Globus pallidus (tissue), 1 donor: ENCODE measurements at regions not wholly inside any gene's neighbourhood (a gene's known extent, or its start where the extent isn't known, plus 50 kb on each side); places are given as distances from the start of the nearest gene placed in this dataset.

Experiments
- DNase-seq: peaks from one replicate; pipeline ENCODE4 v3.0.0-alpha.2; 2015; ENCODE audit warnings: low spot score

DNA sequence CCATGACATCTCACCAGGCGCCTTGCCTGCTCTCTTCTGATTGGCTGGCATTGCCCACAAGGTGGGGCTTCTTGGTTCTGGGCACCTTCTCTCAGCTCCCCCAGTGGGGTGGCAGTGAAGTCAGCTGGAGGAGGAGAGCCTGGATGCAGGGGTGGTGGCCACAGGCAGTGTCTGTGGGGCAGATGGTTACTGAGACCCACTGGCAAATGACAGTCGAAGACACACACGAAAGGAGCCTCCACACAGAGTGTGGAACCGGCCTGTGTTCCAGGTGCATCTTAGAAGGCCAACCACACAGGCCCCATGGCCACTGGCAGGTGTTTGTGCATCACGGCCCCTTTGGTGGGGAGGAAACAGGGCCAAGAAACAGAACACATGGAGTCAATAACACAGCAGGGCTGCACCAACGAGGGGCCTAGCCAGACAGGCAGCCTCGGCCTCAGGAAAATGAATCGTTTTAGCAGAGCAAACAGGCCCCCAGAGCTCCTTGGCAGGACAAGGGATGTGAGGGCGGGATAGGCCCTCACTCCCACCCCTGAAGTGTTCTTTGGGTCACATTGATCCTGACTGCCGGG is 683.4 kb downstream of the TBC1D22A start:
- DNase-seq = no peak

DNA sequence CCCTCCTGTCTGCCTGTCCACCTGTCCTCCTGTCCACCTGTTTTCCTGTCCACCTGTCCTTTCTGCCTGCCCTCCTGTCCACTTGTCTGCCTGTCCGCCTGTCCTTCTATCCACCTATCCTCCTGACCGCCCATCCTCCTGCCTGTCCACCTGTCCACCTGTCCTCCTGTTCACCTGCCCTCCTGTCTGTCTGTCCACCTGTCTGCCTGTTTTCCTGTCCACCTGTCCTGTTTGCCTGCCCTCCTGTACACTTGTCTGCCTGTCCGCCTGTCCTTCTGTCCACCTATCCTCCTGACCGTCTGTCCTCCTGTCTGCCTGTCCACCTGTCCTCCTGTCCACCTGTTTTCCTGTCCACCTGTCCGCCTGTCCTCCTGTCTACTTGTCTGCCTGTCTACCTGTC is 682.8 kb downstream of the TBC1D22A start:
- no peak for DNase-seq

DNA sequence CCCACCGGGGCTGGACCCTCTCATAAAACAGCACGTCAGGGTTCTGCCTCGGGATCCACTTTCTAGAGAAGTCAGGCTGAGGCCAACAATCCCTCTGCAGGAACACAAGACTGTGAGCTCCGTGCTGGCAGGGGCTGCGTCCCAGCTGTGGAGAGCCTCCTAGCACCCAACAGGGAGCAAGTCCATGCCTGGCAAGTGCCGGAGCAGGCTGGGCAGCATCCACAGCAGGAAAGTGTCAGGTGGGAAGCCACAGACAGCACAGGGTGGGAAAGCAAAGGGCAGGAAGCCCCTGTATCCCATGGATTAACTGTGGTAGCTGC is 682.3 kb downstream of the TBC1D22A start:
- DNase-seq = no peak

DNA sequence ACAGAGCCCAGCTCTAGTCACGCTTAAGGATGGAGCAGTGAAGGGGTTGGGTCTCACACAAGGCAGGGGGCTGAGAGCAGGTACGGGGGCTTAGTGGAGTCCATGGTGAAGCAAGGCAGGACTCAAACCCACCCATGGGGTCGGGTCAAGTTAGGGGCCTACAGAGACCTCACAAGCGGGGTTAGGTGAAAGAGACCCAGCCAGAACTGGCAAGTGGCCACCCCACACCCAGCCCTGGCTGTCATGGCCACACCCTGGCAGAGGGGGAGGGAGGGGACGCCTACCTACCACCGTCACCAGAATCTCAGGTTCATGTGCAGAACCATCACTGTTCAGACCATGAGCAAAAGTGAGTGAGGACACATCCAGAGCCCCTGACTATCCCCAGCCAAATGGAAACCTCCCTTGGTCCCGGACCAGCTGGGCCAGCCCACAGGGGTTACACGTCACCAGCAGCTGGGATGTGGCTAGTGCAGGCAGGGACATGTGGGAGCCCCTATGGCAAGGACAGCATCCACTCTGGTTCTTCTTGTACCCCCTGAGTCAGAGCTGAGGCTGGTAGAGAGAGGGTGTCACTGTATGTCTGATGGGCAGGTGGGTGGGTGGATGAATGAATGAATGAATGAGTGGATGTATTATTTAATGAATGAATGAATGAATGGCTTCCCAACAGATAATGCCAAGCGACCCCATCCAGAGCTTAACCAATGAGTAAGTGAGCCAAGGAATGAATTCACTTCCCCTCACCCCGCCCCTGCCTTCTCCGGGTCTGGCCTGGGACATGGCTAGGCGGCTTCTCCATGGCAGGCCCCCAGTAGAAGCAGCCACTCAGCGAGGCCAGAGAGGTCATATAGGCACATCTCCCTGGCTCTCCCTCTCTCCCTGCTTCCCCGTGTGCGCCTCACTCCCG is 681.6 kb downstream of the TBC1D22A start:
- DNase-seq = no peak

DNA sequence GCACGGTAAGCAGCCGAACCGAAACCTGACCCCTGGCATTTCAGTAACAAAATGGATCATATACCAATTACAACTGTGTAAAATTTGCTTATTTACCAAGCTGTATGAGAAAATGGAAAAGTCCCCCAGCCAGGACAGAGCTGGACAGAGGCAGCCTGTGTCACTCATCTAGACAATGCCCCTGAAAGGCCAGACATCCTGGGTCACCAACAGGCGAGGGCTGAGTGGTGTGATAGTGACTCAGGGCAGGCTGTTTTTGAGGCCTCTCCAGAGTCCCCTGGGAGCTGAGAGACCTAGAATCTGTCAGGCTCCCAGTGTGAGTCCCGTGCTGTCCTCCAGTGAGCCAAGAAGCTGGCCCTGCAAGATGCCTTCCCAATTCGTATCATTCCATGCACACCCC is 680.4 kb downstream of the TBC1D22A start:
- DNase-seq = no peak

DNA sequence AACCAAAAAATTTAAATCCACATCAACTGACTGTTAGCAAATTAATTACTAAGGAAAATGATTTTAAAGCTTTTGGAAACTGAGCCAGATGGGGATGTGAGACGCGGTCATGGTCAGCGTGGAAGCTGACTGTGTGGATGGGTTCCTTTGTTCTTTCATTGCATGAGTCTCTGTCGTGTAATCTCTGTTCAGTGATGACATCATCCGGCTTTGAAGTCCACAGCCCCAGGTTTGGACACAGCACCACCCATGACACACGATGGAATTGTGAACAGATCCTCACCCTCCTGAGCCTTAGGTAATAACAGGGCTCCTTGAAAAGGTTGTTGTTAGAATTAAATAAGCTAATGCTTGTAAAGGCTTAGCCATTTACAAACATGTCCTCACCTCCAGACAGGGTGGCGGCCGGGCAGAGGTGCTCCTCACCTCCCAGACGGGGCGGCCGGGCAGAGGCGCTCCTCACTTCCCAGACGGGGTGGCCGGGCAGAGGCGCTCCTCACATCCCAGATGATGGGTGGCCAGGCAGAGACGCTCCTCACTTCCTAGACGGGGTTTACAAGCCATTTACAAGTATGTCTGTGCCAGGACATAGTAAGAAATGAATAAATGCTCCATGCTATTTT is 677.3 kb downstream of the TBC1D22A start:
- no peak for DNase-seq

DNA sequence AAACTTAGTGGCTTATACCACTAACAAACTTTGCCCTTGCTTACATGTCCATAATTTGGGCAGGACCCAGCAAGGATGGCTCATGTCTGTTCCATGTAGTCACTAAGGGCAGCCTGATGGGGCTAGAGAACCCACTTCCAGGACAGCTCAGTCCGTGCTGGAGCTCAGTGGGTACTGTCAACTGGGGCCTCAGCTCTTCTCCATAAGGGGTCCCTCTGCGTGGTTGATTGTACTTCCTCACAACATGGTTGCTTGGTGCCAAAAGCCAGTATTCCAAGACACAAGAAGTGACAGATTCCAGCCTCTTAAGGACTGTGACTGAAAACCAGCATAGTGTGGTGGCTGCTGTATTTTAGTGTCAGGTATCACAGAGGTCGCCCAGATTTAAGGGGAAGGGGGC is 675.2 kb downstream of the TBC1D22A start:
- DNase-seq = no peak

DNA sequence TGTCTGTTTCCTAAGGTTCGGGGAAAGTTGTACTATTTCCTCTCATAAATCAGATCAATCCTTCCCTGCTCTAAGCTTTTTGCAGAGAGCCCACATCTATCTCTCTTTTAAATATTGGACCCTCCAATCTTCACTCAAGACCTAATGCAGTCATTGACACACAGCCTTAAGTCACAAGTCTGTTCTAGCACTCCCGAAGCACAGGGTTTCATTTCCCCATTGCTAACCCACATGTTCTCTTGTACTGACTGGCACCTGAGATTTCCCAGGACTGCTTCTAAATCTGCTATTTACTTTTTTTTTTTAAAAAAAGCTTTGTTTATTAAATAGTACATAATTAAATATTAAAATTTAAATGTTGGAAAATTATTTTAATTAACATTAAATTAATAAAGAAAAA is 674.7 kb downstream of the TBC1D22A start:
- DNase-seq = no peak

DNA sequence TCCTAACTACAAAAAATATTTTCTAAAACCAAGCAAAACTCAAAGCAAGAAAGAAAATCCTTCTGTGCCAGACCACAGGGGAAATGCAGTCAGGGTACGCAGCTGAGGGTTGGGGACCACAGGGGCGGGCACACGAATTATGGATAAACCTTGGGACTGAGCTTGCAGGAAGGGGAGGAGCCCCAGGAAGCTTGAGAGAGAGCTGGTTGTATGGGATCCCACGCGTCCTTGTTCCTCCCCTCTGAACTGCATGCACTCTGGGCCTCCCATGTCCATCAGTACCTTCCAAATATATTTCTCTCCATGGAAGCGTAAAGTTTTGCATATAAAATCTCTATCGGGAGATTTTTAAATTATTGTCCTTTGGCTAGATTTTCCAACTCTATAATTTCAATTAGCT is 673.4 kb downstream of the TBC1D22A start:
- no peak for DNase-seq

DNA sequence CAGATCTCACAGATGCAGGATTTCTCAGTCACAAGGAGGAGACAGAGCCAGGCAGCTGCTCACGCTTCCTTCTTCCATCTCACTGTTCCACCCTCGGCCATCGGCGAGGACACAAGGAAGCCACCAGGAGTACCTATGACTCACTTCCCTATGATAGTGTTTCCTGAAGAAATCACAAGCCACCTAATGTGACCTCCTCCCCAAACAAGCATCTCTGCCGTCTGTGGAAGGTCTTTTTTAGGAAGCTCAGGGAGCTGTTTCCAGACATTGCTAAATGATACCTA is 672.7 kb downstream of the TBC1D22A start:
- no peak for DNase-seq

DNA sequence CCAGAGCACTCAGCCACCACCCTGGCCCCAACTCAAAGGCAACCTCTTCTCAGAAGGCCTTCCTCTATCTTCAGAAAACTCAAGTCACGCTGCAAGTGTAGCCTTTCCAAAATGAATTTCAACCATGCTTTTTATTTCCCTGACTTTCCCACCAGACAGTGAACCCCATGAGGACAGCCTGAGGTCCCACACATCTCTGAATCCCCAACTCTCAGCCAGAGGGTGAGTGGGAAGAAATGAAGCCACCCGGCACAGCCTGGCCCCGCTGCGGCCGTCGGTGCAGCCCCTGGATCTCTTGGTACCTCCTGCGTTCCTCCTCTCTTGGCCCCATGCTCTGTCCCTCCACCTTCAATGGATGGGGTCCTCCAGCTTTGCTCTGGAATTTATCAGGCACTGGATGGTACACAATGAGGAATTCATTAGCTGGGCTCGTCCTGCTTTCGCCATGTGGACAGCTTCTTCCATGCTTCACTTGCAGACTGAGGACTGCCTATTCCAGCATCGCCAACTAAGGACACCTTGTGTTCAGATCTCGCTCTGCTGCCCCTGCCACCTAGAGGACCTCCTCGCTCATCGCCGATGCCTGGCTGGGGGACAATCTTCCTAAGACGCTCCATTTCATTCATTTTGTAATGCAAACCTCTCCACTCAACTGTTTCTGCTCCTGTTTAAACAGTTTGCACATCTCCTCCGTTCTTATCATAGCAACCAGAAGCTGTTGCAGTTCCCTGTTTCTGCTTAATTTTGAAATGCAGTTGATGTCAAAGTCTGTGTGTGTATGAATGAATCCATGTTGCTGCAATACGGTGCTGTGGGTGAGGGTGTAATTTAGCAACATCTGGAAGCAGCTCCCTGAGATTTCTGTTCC is 672.1 kb downstream of the TBC1D22A start:
- no peak for DNase-seq

DNA sequence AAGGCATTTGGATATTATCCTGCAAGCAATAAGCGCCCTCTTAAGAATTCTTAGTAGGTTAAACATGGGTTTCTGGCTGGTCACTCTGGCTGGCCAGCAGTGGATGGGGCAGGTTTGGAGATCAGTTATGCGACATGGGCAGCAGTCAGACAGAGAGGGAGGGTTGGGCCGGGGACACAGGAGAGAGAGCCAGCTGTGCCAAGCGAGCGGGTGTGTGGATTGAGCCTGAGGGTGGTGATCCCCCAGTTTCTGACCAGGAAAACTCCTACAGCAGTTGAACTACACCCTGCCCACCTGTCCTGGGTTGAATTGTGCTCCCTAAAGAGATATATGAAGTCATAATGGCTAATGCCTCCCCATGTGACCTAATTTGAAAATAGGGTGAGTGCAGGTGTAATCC is 671.2 kb downstream of the TBC1D22A start:
- no peak for DNase-seq

DNA sequence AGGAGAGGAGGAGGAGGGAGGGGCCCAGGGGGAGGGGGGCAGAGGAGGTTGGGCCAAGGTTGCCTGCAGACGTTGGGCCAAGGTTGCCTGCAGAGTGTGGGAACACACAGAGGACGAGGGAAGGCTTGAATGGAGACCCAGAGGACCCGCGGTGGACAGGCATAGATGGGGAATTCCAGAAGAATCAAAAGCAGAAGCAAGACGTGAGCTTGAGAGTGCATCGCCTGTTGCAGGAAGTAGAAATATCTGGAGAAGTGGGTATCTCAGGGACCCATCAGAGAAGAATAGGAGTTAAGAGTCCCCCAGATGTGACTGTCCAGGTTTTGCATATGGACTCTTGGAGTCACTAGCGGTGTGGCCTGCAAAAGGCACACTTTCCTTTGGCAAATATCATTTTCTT is 670.2 kb downstream of the TBC1D22A start:
- DNase-seq = no peak

DNA sequence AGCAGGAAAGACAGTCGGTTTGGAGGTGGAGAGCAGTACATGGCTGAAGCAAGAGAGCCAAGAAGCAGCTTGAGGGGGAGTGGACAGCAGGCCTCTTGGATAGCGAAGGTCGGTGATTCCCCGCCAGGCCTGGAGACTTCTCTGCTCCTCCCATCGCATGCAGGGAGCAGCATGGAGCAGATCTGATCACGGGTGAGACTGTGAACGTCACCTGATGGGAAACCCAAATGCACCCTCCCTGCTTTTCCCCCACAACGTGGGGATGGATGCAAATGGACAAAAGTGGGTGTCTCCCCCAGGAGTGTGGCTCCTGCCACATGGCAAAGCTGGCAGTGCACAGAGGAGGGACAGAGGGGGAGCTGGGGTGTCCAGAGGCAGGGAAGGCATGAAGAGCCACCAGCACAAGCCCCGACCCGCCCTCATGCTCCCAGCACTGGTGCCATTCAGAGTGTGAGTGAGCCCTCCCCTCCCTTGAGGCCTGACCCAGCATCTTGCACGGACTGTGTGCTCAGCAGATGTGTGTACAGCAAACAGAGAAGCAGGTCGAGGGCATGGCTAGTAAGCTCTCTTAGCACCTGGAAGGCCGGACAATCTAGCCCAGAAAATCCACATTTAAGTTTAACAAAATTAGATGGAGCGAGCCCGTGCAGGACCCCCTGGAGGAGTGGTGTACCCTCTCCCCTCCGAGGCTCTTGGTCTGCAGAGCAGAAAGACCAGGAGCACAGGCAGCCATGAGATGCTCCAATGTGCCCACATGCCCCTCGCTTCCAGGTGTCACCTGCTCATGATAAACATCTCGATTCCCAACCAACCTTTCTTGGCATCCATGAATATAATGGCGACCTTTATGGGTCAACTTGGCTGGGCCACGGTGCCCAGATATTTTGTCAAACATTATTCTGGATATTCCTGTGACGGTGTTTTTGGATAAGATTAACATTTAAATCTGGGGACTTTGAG is 661.7 kb downstream of the TBC1D22A start:
- DNase-seq = no peak

DNA sequence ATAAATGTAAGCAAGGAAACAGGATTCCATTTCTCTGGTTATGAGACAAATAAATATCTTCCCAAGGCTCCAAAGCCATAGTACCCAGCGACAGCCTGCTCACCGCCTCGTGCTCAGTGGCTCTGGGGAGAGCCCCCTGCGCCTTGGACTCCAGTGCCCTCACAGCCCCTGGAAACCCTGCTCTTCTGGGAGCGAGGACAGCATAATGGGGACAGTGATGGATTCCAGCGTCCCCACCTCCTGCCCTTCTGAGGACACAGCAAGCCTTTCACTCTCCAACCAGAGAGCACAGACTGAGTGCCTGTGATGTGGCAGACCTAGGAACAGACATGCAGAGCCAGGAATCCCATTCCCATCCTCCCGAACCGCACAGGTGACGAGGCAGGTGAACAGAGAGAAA is 660.8 kb downstream of the TBC1D22A start:
- no peak for DNase-seq

DNA sequence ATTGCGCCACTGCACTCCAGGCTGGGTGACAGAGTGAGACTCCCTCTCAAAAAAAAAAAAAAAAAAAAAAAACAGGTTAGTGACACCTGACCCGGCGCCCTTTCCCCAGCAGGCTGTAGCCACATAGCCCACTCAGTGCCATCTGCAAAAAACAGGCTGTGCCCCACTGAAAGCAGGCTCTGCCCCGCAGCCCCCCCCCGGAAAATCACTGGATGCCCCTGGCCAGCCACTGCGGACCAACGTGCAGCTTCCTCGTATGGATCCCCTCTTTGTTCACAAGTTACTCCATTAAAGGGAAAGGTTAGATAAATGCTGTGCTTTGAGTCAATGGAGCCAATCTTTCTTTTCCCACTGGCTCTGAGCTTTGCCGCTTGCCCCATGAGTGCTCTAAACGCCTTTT is 660.3 kb downstream of the TBC1D22A start:
- DNase-seq = no peak

DNA sequence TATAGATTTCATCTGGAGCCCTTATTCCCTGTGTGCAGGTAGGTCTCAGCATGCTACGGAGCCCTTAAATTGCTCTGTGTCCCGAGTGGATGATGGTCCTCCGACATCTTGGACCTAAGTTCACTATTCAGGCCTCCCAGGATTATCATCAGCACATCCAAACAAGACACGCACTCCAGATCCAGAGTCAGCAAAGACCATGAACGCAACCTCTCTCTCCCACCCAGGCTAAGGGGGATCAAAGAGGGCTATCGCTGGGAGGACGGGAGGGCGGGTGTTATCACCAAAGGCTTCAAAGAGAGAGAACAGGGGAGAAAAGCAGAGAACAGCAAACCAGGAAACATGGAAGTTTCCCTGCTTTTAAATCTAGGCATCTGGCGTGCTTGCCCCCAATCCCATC is 659.4 kb downstream of the TBC1D22A start:
- no peak for DNase-seq

DNA sequence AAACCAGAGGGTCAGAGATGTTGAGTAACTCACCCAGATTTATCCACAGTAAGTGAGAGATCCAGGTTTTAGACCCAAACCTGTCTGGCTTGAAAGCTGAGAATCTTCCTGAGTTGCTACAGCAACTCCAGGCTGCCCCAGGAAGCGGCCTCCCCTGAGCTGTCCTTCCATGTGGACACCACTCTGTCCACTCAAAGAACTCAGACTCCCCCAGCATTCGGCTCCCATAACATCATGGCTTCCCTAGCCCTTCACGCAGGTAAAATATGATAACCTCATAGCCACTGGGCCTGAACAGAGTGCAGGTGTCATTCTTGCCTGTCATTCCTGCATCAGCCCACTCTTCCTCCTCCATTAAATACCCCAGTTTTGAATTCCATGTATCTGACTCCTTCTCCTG is 657.8 kb downstream of the TBC1D22A start:
- DNase-seq = no peak

DNA sequence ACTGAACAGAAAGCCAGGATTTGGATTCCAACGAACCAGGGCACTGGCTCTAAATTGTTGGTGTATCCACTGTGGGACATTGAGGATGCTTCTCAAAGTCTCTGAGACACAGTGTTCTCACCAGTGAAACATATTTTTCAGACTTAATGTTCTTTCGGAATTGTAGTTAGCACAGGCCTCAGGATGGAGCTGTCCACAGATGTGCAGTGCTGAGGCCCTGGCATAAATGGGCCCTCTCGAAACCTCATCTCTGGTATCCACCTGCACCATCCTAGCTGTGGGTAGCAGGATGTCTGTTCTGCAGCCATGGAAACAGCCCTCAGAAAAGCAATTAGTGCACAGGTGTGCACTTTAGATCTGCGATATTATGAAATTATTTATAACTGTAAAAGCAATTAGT is 656.8 kb downstream of the TBC1D22A start:
- no peak for DNase-seq

DNA sequence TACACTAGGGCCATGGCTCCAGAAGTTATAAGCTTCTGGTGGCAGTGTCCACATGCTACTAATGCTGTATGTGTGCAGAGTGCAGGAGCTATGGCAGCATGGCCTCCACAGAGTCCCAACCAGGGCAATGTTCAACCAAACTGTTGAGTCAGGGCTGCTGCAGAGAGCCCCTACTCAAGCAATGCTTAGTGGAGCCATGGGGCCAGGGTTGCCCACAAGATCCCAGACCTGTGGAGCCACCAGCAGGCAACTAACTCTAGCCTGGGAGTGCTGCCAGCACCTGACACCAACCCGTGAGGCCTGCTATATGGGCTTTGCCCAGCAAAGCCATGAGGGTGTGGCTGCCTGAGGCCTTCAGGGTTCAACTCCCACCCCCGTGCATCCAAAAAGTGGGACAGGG is 655.2 kb downstream of the TBC1D22A start:
- DNase-seq = no peak

DNA sequence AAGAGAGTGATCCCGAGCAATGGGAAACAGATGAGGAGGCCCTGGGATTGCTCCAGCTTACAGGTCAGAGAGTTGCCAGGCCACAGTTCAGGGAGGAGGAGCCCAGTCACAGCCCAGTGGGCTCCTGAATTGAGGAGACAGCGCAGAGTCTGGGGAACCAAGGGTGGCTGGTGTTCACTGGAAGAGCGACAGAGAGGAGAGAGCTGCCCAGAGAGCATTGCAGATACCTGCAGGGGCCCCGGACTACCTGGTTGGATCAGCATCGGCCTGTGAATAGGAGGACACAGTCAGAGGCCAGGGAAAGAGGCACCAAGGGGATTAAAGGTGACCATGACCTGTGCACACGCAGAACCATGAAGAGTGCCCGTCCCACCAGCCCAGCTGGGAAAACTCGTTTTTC is 648.6 kb downstream of the TBC1D22A start:
- DNase-seq = no peak
